Inferior parietal cortex (tissue), 1 donor: ENCODE measurements at regions not wholly inside any gene's neighbourhood (a gene's known extent, or its start where the extent isn't known, plus 50 kb on each side); places are given as distances from the start of the nearest gene placed in this dataset.

ENCODE experiments used
- DNase-seq: peaks from one replicate; pipeline ENCODE4 v3.0.0-alpha.2; 2016; ENCODE audit errors: extremely low spot score

GRCh38 chrX:109312757-109313156 is 169.1 kb downstream of the GUCY2F start:
- no peak for DNase-seq

DNA sequence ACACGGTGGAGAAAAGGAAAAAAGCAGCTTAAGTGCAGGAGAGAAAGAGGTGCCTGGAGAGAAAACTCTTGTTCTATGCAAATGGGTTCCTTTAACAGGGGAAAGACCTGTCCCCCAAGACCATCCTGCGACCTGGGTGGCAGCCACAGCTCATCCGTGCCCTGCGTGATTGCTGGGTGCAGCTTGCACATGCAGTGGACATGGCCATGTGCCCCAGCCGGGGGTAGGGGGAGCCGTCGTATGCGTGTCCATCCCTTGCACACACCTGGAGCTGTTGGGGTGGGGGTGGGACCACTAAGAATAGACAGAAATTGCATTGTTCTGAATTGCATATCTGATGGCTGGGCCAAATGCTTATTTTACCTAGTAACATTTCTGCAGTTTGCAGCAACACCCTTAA is 171.9 kb downstream of the GUCY2F start:
- no peak for DNase-seq

GRCh38 chrX:109301177-109301576 is 180.7 kb downstream of the GUCY2F start:
- DNase-seq, result no peak

GRCh38 chrX:109300415-109300814 is 181.5 kb downstream of the GUCY2F start:
- no peak for DNase-seq

- no peak for DNase-seq
Measured at GRCh38 chrX:109299091-109299490, 182.8 kb downstream of the GUCY2F start.

- no peak for DNase-seq
Measured at GRCh38 chrX:109294097-109294814, 187.6 kb downstream of the GUCY2F start.

DNA sequence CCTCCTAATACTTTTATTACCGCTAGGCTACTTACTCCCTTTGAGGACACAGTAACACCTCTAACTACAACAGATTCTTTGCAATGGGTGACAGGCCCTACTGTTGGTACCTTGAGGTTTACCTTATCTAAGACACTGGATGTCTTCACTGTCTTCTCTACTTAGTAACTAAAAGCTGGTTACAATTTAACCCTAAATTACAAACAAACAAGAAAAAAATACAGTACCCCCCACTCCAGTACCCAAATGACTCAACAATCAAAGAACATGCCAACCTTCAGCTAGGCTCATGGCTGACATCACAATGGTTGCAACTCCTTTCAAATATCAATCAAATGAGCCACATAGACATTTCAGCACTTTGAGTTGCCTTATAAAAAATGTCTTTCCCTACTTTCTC is 198.0 kb downstream of the GUCY2F start:
- no peak for DNase-seq

GRCh38 chrX:109281483-109282275 is 200.2 kb downstream of the GUCY2F start:
- no peak for DNase-seq

DNA sequence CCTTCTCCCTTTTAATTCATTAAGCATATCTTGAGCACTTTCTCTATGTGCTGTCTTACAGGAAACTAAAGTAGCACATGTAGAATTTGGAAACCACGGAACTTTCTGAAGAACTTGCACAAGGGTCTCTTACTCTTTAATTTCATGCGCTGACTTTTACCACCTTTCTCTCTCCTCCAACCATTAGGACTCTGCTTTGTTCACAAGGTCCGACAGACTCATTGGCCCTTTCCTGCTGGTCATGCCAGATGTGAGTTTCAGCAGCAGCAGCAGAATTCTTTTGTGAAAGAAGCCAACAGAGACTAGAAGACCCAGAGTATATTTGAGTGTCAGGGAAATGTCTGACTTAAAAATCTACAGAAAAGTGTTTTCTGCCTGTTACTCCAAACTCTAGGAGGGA is 207.1 kb downstream of the GUCY2F start:
- no peak for DNase-seq

- DNase-seq, result no peak
Measured at GRCh38 chrX:109270580-109271484, 211.1 kb downstream of the GUCY2F start.

GRCh38 chrX:109268340-109268739 is 213.5 kb downstream of the GUCY2F start:
- no peak for DNase-seq

GRCh38 chrX:109266034-109266433 is 215.9 kb downstream of the GUCY2F start:
- DNase-seq, result no peak

DNA sequence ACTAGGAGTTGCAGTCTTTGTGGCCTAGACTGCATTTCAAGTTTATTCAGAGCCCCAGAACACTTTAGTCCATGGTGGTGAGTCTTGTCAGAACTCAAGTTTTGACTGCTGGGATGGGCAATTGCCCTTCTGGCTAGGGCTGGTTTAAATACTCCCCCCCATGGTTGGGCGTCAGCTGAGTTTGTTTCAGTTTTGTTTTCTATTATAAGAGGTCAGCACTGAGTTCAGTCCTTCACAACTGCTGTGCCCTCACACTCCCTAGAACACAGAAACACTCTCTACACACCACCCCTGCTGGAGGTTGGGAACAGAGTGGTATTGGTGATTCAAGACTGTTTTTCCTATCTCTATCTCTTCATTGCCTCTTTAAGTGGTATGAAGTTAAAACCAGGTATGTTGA is 217.0 kb downstream of the GUCY2F start:
- DNase-seq, result no peak

DNA sequence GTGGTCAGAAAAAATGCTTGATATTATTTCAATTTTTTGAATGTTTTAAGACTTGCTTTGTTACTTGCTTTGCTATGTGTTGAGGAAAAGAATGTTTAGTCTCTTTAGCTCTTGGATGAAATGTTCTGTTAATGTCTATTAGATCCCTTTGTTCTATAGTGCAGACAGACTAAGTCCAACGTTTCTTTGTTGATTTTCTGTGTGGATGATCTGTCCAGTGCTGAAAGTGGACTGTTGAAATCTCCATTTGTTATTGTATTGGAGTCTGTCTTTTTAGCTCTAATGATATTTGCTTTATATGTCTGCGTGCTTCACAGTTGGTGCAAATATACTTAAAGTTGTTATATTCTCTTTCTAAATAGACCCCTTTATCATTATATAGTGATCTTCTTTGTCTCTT is 220.6 kb downstream of the GUCY2F start:
- no peak for DNase-seq

GRCh38 chrX:109252789-109253188 is 229.1 kb downstream of the GUCY2F start:
- DNase-seq, result no peak

GRCh38 chrX:109218761-109219160 is 263.1 kb downstream of the GUCY2F start:
- DNase-seq, result no peak

DNA sequence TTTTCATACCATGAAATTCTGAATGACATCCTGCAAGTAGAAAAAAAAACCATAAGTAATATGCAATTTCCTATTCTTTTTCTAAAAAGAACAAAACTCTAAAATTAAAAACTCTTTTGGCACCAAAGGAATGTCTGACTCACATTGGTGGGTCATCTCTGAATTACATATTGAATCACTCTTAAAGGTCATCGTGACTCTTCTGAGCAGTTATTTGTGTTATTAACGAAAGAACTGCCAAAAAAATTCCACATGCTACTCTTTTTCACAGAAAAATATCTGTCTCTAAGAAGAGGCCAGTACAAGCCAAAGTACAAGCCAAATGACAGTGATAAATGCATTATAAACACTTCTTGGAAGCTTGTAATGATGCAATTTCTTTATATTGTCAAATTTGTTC is 282.2 kb downstream of the GUCY2F start:
- DNase-seq, result no peak

DNA sequence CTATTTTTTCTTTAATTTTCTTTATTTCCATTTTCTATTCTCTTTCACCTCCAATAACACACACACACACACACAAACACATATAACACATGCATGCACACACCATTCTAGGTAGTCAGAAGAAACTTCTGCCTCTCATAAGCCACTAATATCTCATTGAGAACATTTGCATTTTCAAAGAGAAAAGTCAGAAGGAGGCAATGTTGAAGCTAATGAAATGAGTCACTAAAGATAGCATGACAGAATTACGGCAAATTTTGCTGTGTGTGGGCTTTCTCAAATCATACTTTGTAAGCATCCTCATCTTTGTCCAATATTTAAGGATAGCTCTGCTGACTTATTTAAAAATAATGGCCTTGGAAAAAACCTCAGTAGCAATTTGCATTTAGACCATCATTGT is 291.3 kb downstream of the GUCY2F start:
- no peak for DNase-seq

DNA sequence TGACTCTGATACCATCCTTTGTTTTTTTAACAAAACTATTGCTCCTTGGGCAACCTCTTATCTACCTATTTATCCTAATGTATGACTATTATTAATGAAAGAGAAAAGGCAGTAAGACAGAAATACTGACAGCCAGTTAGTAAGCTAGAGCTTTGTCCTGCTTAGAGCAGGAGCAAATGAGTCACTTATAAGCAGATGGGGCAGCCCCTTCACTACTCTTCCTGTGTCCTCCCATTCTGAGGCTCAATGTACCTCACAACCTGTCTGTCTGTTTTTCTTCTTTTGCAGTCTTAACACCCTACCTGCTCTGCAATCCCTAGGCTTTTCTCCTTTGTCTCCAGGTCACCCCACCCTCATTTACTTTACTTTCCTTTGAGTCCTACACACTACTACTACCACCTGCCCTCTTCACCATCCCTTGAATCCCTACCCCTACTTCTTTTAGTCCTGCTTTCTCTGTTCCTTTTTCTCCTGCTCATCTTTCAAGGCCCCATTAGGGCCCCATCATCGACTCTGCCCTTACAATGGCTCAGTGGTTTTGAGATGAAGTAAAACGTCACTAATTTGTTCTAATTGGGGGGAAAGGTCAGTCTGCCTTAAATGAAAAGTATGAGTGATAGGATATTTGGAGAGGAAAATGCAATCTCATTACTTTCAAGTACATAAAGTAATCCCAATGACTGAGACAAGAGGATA is 294.3 kb downstream of the GUCY2F start:
- DNase-seq, result no peak

GRCh38 chrX:109186939-109187338 is 294.9 kb downstream of the GUCY2F start:
- DNase-seq, result no peak

DNA sequence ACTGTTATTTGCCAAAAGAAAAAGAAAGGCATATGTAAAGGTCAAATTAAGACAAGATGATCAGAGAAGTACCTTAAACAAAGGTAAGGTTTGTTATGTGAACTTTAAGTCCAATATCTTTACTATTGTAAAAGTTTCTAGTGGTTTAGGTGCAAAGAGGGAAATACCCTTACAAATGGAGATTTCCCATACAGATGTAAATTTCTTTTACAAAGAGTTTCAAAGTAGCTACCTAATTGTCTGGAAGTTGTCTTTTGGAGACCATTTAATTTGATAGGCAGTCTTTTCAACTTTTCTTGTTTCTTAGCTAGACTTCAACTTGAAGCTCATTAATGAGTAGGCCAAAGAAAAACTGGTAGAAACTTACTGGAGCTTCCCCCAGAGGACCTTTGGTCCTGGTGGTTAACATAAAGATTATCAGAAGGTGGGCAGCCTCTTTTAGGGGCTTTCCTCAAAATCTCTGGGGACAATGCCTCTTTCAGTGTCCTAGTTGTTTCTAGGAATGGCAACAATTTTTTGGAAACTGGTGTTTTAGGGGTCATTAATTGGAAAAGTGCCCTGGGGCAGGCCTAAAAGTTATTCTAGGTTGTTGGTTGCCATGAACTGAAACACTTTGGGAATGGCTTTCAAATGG is 297.3 kb downstream of the GUCY2F start:
- no peak for DNase-seq
